HG03439 (cell line): ENCODE measurements at regions not wholly inside any gene's neighbourhood (a gene's known extent, or its start where the extent isn't known, plus 50 kb on each side); places are given as distances from the start of the nearest gene placed in this dataset.

ENCODE experiments used
- ATAC-seq: cut with Tn5 transposase; IDR thresholded peaks from one replicate; pipeline ENCODE4 v1.9.1; 2021; ENCODE audit warnings: mild to moderate bottlenecking, moderate library complexity; ENCODE audit not compliant: unreplicated experiment

- no peak for ATAC-seq
Observed at GRCh38 chr7:25391961-25392587, 163.8 kb upstream of the NPVF start.

- ATAC-seq, result no peak
Observed at GRCh38 chr7:25392588-25393338, 164.5 kb upstream of the NPVF start.

- ATAC-seq, result no peak
Observed at GRCh38 chr7:25395976-25396375, 167.7 kb upstream of the NPVF start.

GRCh38 chr7:25396668-25397067 is 168.4 kb upstream of the NPVF start:
- no peak for ATAC-seq

- no peak for ATAC-seq
Observed at GRCh38 chr7:25398418-25398817, 170.1 kb upstream of the NPVF start.

GRCh38 chr7:25399000-25399750 is 170.9 kb upstream of the NPVF start:
- ATAC-seq, result no peak

GRCh38 chr7:25402532-25402931 is 174.2 kb upstream of the NPVF start:
- ATAC-seq, result no peak

- ATAC-seq, result no peak
Observed at GRCh38 chr7:25405736-25406135, 177.4 kb upstream of the NPVF start.

GRCh38 chr7:25407053-25407452 is 178.8 kb upstream of the NPVF start:
- ATAC-seq, result no peak

GRCh38 chr7:25408012-25408687 is 179.9 kb upstream of the NPVF start:
- ATAC-seq, result no peak

GRCh38 chr7:25408876-25409275 is 180.6 kb upstream of the NPVF start:
- no peak for ATAC-seq

GRCh38 chr7:25409897-25410636 is 181.8 kb upstream of the NPVF start:
- no peak for ATAC-seq

GRCh38 chr7:25420771-25421170 is 192.5 kb upstream of the NPVF start:
- ATAC-seq, result no peak

GRCh38 chr7:25424113-25424512 is 195.8 kb upstream of the NPVF start:
- no peak for ATAC-seq

- no peak for ATAC-seq
Observed at GRCh38 chr7:25424855-25425254, 196.6 kb upstream of the NPVF start.

GRCh38 chr7:25427721-25428120 is 199.4 kb upstream of the NPVF start:
- no peak for ATAC-seq

- ATAC-seq, result no peak
Observed at GRCh38 chr7:25429731-25430130, 201.4 kb upstream of the NPVF start.

- ATAC-seq, result no peak
Observed at GRCh38 chr7:25430200-25430931, 202.1 kb upstream of the NPVF start.

GRCh38 chr7:25431956-25432450 is 203.7 kb upstream of the NPVF start:
- no peak for ATAC-seq

- ATAC-seq, result no peak
Observed at GRCh38 chr7:25432807-25433206, 204.5 kb upstream of the NPVF start.
